ENCODE measurements at regions not wholly inside any gene's neighbourhood (a gene's known extent, or its start where the extent isn't known, plus 50 kb on each side); places are given as distances from the start of the nearest gene placed in this dataset.

DNA sequence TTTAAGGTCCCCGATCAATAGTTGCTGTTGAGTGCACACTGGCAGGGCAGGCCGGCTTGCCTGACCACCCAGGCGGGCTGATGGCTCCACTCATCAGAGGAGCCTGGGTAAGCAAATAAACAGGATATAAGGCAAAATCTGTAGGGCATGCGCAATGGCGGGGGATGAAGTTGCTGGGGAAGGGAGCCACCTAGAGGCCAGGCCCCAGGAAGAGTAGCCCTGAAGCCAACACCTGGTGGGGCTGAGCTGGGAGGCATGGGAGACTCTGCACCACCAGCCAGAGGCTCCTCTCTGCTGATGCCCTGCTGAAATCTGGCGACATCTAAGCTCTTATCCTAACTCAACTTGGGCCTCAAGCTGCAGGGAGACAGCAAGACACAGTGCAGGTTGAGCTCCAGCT, 324.3 kb downstream of the ZNF536 start:
- Histone ChIP-seq H2BK5ac (ENCODE audit: insufficient read length, low read length) (no peak overlapping the region), H3K79me2 (ENCODE audit: insufficient read depth, low read length) (no peaks in the 10 kb centered on the region), H3K9ac (ENCODE audit: extremely low read depth, insufficient read length, low read length) (no peak overlapping the region), H3K4me2 (ENCODE audit: insufficient read depth, insufficient read length, low read length) (no peak overlapping the region), H3K27me3 (ENCODE audit: insufficient read depth, low read length) (no peaks in the 10 kb centered on the region), H4K91ac (ENCODE audit: insufficient read length, low read depth, low read length) (no peak overlapping the region), H4K20me1 (ENCODE audit: control insufficient read depth, insufficient read depth, insufficient read length) (no peaks in the 10 kb centered on the region), H3T11ph (ENCODE audit: low read length) (no peak overlapping the region), H3K4me1 (ENCODE audit: insufficient read depth, low read length) (no peaks in the 10 kb centered on the region; the same call in 1 of the 2 replicates), H2BK15ac (ENCODE audit: low read depth, low read length) (no peak overlapping the region), H3K18ac (ENCODE audit: insufficient read length, low read depth, low read length) (no peak overlapping the region), H3K23ac (ENCODE audit: insufficient read length, low read depth, low read length) (no peak overlapping the region), H3K4ac (ENCODE audit: low read depth, low read length) (no peak overlapping the region), H2AFZ (ENCODE audit: low read length) (no peak overlapping the region), H2AK5ac (ENCODE audit: insufficient read length, low read length) (no peak overlapping the region), H3K14ac (ENCODE audit: insufficient read depth, low read length) (no peak overlapping the region), H3K23me2 (ENCODE audit: insufficient read length, low read depth, low read length, poor library complexity, severe bottlenecking) (no peaks in the 10 kb centered on the region), H3K27ac (ENCODE audit: insufficient read length, low read depth, low read length) (no peak overlapping the region), H3K79me1 (ENCODE audit: insufficient read depth, low read depth, low read length, poor library complexity, severe bottlenecking) (no peaks in the 10 kb centered on the region), H2BK120ac (ENCODE audit: low read depth, low read length, poor library complexity, severe bottlenecking) (no peak overlapping the region), H2BK12ac (ENCODE audit: insufficient read length, low read depth, low read length) (no peak overlapping the region), H2BK20ac (ENCODE audit: low read depth, low read length, poor library complexity, severe bottlenecking) (no peak overlapping the region), H3K56ac (ENCODE audit: insufficient read length, low read depth, low read length) (no peak overlapping the region), H4K8ac (replicated peaks; ENCODE audit: insufficient read length, low read depth, low read length) (no peak overlapping the region), H3K9me3 (ENCODE audit: control insufficient read depth, low read depth, low read length) (no peaks in the 10 kb centered on the region), H4K5ac (ENCODE audit: insufficient read length, low read depth, low read length) (no peak overlapping the region)
- peaks cover 0 to 4% of the 10 kb centered on the region in 2 experiments; a peak in 1 of 5 replicates for H3K9me3 Mint-ChIP-seq
- peak overlapping the region in 2 of 3 experiments; percentile 87 to 88; a peak in 3 of 7 replicates for H3K27ac Mint-ChIP-seq
- peak; percentile 87 for DNase-seq
- WGBS (ENCODE audit: extremely low coverage, insufficient read length, low lambda C conversion rate) = no CpG with 5 or more reads among the region's 6 CpGs
- H3K4me1 Mint-ChIP-seq = peaks cover 26 to 34% of the 10 kb centered on the region in 2 experiments
- H3K27me3 Mint-ChIP-seq (ENCODE audit: low read depth) = no peaks in the 10 kb centered on the region; the same call in 1 of the 2 replicates
- no peaks in the 10 kb centered on the region for H3K36me3 Mint-ChIP-seq (ENCODE audit: insufficient read depth in 1 of 3, low read depth in 3 of 3)
- TF ChIP-seq, protein P1, sequence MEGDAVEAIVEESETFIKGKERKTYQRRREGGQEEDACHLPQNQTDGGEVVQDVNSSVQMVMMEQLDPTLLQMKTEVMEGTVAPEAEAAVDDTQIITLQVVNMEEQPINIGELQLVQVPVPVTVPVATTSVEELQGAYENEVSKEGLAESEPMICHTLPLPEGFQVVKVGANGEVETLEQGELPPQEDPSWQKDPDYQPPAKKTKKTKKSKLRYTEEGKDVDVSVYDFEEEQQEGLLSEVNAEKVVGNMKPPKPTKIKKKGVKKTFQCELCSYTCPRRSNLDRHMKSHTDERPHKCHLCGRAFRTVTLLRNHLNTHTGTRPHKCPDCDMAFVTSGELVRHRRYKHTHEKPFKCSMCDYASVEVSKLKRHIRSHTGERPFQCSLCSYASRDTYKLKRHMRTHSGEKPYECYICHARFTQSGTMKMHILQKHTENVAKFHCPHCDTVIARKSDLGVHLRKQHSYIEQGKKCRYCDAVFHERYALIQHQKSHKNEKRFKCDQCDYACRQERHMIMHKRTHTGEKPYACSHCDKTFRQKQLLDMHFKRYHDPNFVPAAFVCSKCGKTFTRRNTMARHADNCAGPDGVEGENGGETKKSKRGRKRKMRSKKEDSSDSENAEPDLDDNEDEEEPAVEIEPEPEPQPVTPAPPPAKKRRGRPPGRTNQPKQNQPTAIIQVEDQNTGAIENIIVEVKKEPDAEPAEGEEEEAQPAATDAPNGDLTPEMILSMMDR (conservative IDR thresholded peaks at IDR 0.05) = peak; percentile 87
- H3K4me3 Mint-ChIP-seq = peak overlapping the region in 1 of 2 experiments; percentile 64; a peak in 2 of 5 replicates

Data from H9 (cell line).